ENCODE measurements at regions not wholly inside any gene's neighbourhood (a gene's known extent, or its start where the extent isn't known, plus 50 kb on each side); places are given as distances from the start of the nearest gene placed in this dataset.

- peak; percentile 62 for TF ChIP-seq CTCF (IDR thresholded peaks at IDR 0.05; ENCODE audit: low read depth, low read length)
- TF ChIP-seq, protein P1, sequence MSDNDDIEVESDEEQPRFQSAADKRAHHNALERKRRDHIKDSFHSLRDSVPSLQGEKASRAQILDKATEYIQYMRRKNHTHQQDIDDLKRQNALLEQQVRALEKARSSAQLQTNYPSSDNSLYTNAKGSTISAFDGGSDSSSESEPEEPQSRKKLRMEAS (IDR thresholded peaks at IDR 0.05; ENCODE audit: low read depth, low read length), result no peak
These were observed 102.4 kb upstream of the FSHB start for GRCh38 chr11:30128269-30128932.
